ENCODE measurements at regions not wholly inside any gene's neighbourhood (a gene's known extent, or its start where the extent isn't known, plus 50 kb on each side); places are given as distances from the start of the nearest gene placed in this dataset.

DNA sequence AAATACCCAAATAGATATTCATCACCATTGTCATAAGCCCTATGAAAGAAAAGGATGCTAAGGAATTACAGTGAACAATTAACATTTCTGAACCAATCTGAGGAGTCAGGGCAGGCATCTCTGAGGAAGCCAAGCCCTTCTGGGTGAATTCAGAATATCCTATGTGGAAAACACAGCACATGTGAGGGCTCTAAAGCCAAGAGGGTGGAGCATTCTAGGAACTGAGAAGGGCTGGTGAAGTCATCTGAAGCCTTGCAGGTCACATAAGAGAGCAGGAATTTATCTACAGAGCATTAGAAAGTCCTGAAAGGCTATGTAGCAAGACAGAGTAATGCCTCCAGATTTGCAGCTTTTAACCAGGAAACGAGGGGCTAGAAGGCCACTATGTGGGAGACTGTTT is 195.7 kb downstream of the SPATA18 start:
- TF ChIP-seq POLR2AphosphoS5 (IDR thresholded peaks at IDR 0.05) (no peak), POLR2A (IDR thresholded peaks at IDR 0.05) (no peak), EP300 (IDR thresholded peaks at IDR 0.05) (no peak)
- TF ChIP-seq, protein P1, sequence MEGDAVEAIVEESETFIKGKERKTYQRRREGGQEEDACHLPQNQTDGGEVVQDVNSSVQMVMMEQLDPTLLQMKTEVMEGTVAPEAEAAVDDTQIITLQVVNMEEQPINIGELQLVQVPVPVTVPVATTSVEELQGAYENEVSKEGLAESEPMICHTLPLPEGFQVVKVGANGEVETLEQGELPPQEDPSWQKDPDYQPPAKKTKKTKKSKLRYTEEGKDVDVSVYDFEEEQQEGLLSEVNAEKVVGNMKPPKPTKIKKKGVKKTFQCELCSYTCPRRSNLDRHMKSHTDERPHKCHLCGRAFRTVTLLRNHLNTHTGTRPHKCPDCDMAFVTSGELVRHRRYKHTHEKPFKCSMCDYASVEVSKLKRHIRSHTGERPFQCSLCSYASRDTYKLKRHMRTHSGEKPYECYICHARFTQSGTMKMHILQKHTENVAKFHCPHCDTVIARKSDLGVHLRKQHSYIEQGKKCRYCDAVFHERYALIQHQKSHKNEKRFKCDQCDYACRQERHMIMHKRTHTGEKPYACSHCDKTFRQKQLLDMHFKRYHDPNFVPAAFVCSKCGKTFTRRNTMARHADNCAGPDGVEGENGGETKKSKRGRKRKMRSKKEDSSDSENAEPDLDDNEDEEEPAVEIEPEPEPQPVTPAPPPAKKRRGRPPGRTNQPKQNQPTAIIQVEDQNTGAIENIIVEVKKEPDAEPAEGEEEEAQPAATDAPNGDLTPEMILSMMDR (IDR thresholded peaks at IDR 0.05) = no peak

All from suprapubic skin (tissue), 4 donors.